Urinary bladder (tissue), 3 donors: ENCODE measurements at regions not wholly inside any gene's neighbourhood (a gene's known extent, or its start where the extent isn't known, plus 50 kb on each side); places are given as distances from the start of the nearest gene placed in this dataset.

Experiments
- DNase-seq: peaks from one replicate; pipeline ENCODE4 v3.0.0-alpha.2; 2015; ENCODE audit errors: extremely low spot score
- H3K27ac ChIP-seq: one replicate; pipeline ENCODE4 v1.5.1; 2013; ENCODE audit warnings: low read depth, mild to moderate bottlenecking, moderate library complexity
- H3K36me3 ChIP-seq: one replicate; pipeline ENCODE4 v1.6.1; 2013; ENCODE audit warnings: mild to moderate bottlenecking, moderate library complexity; ENCODE audit not compliant: insufficient read depth
- H3K4me1 ChIP-seq: one replicate; pipeline ENCODE4 v1.6.1; 2013; ENCODE audit warnings: mild to moderate bottlenecking, moderate library complexity; ENCODE audit not compliant: insufficient read depth
- H3K4me3 ChIP-seq: one replicate; pipeline ENCODE4 v1.5.1; 2013; ENCODE audit warnings: low read depth, low read length
- WGBS: extraction: QIAGEN DNeasy Blood & Tissue Kit; methylation state at CpG from one replicate; pipeline ENCODE4 v1.1.7; 2013; 5-methylcytosine and 5-hydroxymethylcytosine counted together
- donor health status: healthy with polysubstance abuse.
- donor health status: healthy.

DNA sequence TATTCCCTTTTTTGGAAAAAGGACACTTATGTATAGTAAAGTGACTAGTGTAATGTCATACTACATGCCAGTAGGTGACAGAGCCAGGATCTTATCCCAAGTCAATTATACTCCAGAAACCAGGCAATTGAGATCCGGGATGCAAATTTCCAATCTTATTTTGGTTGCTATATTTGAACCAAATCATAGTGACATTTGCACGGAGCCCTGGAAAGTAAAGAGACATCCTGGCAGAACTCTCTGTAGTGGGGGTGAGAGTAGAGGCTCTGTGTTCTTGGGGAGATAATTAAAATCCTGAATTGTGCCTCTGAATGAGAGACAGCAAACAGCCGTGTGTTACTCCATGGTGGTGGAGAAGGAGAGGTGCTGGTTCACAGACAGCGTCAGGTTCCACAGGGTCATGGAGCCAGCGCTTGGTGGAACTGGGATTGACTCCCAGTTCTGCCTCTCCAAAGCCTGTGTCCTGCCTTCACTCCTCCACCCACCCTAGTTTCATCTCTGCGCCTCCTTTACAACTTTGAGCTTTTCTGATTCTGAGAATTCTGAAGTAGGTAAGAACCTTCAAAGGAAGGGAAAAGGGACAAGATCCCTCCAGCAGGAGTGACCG, 432.3 kb downstream of the PTPRU start:
- DNase-seq, result no peak
- H3K27ac ChIP-seq, result no peak overlapping the region
- 70% methylated on average over 7 of the region's 7 CpGs for WGBS
- H3K4me1 ChIP-seq, result peaks cover 2% of the 10 kb centered on the region
- no peak overlapping the region for H3K4me3 ChIP-seq
- no peaks in the 10 kb centered on the region for H3K36me3 ChIP-seq

DNA sequence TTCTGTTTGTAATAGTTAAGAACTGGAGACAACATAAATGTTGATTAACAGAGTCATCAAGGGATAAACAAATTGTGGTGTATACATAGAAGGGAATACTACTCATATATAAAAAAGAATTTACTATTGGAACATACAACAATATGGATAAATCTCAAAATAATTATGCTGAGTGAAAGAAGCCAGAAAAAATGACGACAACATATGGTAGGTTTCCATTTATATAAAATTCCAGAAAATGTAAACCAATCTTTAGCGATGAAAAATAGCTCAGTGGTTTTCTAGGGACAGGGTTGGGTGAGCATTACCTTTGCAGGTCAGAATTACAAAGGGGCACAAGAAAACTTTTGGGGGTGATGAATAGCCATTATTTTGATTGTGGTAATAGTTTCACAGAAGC, 431.6 kb downstream of the PTPRU start:
- Histone ChIP-seq H3K4me3 (no peak overlapping the region), H3K4me1 (peaks cover 2% of the 10 kb centered on the region), H3K27ac (no peak overlapping the region), H3K36me3 (no peaks in the 10 kb centered on the region)
- WGBS, result 56% methylated on average over 2 of the region's 2 CpGs
- no peak for DNase-seq

DNA sequence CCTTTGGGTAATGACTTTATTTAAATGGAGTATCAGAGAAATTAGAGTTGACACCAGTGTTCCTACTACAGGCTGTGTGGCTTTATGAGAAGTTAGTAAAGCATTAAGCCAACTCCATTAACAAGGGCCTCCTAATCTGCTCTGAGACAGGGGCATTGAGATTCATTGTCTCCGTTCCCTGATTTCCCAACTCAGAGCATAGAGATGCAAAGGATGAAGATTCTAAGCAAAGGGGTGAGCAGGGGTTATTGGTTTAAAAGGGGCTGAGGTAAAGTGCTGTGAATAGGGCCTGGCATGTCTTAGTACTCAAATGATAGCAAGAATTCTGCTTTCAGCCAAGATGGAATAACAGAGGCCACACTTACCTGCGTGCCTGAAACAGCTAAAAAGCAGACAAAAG, 428.4 kb downstream of the PTPRU start:
- WGBS, result 77% methylated on average over 2 of the region's 2 CpGs
- no peaks in the 10 kb centered on the region for H3K4me1 ChIP-seq
- H3K4me3 ChIP-seq, result no peak overlapping the region
- DNase-seq, result no peak
- H3K27ac ChIP-seq, result no peak overlapping the region
- no peaks in the 10 kb centered on the region for H3K36me3 ChIP-seq

GRCh38 chr1:29658688-29659087, 422.4 kb downstream of the PTPRU start:
- Histone ChIP-seq H3K36me3 (no peaks in the 10 kb centered on the region), H3K4me3 (no peak overlapping the region), H3K27ac (no peak overlapping the region), H3K4me1 (no peaks in the 10 kb centered on the region)
- no peak for DNase-seq
- 70% methylated on average over 1 of the region's 1 CpG for WGBS

DNA sequence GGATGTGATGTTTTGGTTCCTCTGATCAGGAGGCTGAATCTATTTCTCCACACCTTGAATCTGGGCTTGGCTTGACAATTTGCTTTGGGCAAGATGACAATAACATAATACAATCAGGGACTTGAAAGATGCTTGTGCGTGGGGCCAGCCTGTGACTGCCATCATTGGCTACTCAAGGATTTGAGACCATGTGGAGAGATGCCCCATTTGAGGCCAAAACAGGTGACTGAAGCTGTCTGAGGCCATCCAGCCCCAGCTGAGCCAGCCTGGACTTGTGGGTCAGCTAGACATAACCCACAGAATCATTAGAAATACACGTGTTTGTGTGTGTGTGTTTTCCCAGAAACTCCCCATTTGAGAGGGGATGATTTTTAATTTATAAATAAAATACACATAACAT, 421.5 kb downstream of the PTPRU start:
- no peaks in the 10 kb centered on the region for H3K36me3 ChIP-seq
- WGBS, result 72% methylated on average over 2 of the region's 2 CpGs

GRCh38 chr1:29655945-29656850, 419.9 kb downstream of the PTPRU start:
- H3K27ac ChIP-seq, result no peak overlapping the region
- DNase-seq, result no peak
- H3K36me3 ChIP-seq, result no peaks in the 10 kb centered on the region
- no peaks in the 10 kb centered on the region for H3K4me1 ChIP-seq
- H3K4me3 ChIP-seq, result no peak overlapping the region
- WGBS, result 37% methylated on average over 8 of the region's 8 CpGs

More for the DNA sequence above, 421.5 kb downstream of the PTPRU start:
- Histone ChIP-seq H3K4me3 (no peak overlapping the region), H3K4me1 (no peaks in the 10 kb centered on the region), H3K27ac (no peak overlapping the region)
- no peak for DNase-seq

- DNase-seq, result no peak
- WGBS, result 85% methylated on average over 5 of the region's 5 CpGs
- H3K36me3 ChIP-seq, result no peaks in the 10 kb centered on the region
- no peak overlapping the region for H3K4me3 ChIP-seq
- no peaks in the 10 kb centered on the region for H3K4me1 ChIP-seq
- H3K27ac ChIP-seq, result no peak overlapping the region
Measured at GRCh38 chr1:29655145-29655544, 418.8 kb downstream of the PTPRU start.

- no peaks in the 10 kb centered on the region for H3K4me1 ChIP-seq
- no peak overlapping the region for H3K4me3 ChIP-seq
- WGBS, result 79% methylated on average over 3 of the region's 3 CpGs
- DNase-seq, result no peak
- no peak overlapping the region for H3K27ac ChIP-seq
- no peaks in the 10 kb centered on the region for H3K36me3 ChIP-seq
Measured at GRCh38 chr1:29653886-29654450, 417.6 kb downstream of the PTPRU start.

- no peak for DNase-seq
Measured at GRCh38 chr1:29653034-29653810, 416.9 kb downstream of the PTPRU start.

DNA sequence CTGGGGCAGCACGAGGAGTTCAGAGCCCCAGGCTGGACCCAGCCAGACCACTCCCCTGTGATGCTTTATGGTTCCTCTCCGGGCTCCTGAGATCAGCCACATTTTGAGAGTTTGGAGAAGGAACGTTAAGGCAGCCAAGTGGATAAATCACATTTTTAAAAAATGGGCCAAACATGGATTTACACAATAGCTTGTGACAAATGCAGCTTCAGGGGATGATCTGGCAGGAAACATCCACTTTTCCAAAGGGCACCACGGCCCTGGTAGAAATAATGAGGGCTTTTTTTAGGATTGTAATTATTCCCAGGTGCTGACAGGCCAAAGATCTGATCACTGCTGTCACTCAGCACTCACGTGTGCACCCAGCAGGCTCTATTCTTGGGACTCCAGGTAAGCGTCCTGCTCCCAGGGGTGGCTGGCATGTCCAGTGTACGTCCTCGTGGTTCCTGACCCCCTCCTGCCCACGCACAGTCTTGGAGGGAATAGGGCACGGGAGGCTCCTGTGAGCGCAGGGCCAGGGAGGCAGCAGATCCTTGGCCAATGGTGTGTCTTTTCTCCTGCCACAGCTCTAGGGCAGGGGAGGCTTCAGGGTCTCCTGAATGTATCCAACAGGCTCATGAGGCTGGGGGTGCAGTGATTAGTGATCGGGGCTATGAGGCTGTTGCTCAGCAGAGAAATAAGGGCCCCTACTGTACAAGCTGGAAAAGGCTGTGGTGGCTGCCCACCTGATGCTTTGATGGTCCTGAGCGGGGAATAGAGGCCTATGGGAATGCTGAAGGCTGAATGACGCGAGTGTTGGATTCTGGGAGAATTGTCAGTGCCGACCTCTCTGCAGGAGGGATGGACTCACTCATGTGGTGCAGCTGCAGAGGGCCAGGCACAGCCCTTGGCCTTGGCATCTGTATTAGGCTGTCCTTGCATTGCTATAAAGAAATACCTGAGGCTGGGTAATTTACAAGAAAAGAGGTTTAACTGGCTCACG, 415.7 kb downstream of the PTPRU start:
- DNase-seq, result no peak
- Histone ChIP-seq H3K27ac (no peak overlapping the region), H3K4me3 (no peak overlapping the region), H3K4me1 (no peaks in the 10 kb centered on the region), H3K36me3 (no peaks in the 10 kb centered on the region)
- WGBS, result 69% methylated on average over 17 of the region's 17 CpGs

More at GRCh38 chr1:29653034-29653810, 416.9 kb downstream of the PTPRU start:
- Histone ChIP-seq H3K36me3 (no peaks in the 10 kb centered on the region), H3K4me3 (no peak overlapping the region), H3K4me1 (no peaks in the 10 kb centered on the region), H3K27ac (no peak overlapping the region)
- 69% methylated on average over 5 of the region's 5 CpGs for WGBS

- H3K4me1 ChIP-seq, result no peaks in the 10 kb centered on the region
- no peak overlapping the region for H3K27ac ChIP-seq
- no peak for DNase-seq
- H3K4me3 ChIP-seq, result no peak overlapping the region
- H3K36me3 ChIP-seq, result no peaks in the 10 kb centered on the region
Measured at GRCh38 chr1:29651246-29651645, 414.9 kb downstream of the PTPRU start.

GRCh38 chr1:29650476-29650875, 414.2 kb downstream of the PTPRU start:
- Histone ChIP-seq H3K4me3 (no peak overlapping the region), H3K4me1 (no peaks in the 10 kb centered on the region), H3K36me3 (no peaks in the 10 kb centered on the region), H3K27ac (no peak overlapping the region)
- DNase-seq, result no peak
- WGBS, result 82% methylated on average over 3 of the region's 3 CpGs

DNA sequence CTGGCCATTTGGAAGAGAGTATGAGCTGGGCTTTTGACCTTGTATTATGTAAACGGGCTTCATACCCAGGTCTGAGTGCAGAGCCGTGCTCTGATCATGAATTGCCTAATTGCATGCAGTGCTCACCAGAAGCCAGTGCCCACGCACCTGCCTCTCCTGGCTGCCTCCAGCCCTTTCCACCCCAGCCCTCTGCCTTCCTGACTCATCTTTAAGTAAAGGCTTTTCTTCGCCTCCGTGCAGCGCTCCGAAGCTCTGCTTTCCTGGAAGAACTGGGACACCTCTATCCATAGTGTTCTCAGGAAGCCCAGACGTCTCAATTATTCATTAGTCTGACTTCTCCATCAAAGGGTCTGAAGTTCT, 413.7 kb downstream of the PTPRU start:
- no peak for DNase-seq
- H3K4me3 ChIP-seq, result no peak overlapping the region
- 85% methylated on average over 8 of the region's 8 CpGs for WGBS

More for the DNA sequence above, 413.7 kb downstream of the PTPRU start:
- Histone ChIP-seq H3K36me3 (no peaks in the 10 kb centered on the region), H3K27ac (no peak overlapping the region), H3K4me1 (no peaks in the 10 kb centered on the region)
